Upper lobe of left lung (tissue), 4 donors: ENCODE measurements at regions not wholly inside any gene's neighbourhood (a gene's known extent, or its start where the extent isn't known, plus 50 kb on each side); places are given as distances from the start of the nearest gene placed in this dataset.

Experiments used
- POLR2AphosphoS5 ChIP-seq, 2 donors: sonication (generic); formaldehyde crosslinking; IDR thresholded peaks; one replicate each; pipeline ENCODE4 v1.5.1; 2017; ENCODE audit warnings: antibody characterized with exemption in 2 of 2
- TF ChIP-seq, protein P1 (sequence below), 6 experiments: fragments of 450-650 bp in 4 of 6; fragments of 200-600 bp in 2 of 6; sonication (generic) in 2 of 6; IDR thresholded peaks; one replicate each; pipeline ENCODE4 v1.5.1; 2016 to 2019; ENCODE audit warnings: antibody characterized with exemption in 6 of 6

DNA sequence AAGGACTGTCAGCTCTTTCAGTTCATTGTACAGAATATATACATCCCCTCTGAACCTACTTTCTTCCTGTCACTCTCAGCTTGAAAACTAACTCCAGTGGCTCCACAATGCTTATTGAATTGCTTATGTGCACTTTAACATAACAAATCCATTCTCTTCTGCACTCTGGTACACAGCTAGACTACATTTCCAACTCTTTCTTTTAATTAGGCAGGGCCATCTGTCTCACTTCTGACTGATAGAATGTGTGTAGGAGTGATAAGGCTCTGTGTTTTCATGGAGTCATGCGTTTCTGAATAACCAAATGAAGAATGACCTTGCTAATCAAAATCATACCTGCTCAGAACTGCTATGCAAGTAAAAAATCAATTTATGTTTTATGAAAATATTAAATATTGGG lies 278.5 kb upstream of the CCDC179 start:
- TF ChIP-seq POLR2AphosphoS5 (IDR thresholded peaks at IDR 0.05): no peak
- TF ChIP-seq, protein P1, sequence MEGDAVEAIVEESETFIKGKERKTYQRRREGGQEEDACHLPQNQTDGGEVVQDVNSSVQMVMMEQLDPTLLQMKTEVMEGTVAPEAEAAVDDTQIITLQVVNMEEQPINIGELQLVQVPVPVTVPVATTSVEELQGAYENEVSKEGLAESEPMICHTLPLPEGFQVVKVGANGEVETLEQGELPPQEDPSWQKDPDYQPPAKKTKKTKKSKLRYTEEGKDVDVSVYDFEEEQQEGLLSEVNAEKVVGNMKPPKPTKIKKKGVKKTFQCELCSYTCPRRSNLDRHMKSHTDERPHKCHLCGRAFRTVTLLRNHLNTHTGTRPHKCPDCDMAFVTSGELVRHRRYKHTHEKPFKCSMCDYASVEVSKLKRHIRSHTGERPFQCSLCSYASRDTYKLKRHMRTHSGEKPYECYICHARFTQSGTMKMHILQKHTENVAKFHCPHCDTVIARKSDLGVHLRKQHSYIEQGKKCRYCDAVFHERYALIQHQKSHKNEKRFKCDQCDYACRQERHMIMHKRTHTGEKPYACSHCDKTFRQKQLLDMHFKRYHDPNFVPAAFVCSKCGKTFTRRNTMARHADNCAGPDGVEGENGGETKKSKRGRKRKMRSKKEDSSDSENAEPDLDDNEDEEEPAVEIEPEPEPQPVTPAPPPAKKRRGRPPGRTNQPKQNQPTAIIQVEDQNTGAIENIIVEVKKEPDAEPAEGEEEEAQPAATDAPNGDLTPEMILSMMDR (IDR thresholded peaks at IDR 0.05): no peak
